GM19467 (cell line): ENCODE measurements at regions not wholly inside any gene's neighbourhood (a gene's known extent, or its start where the extent isn't known, plus 50 kb on each side); places are given as distances from the start of the nearest gene placed in this dataset.
"Not testable (repeated sequence)": the region's sequence is repeated elsewhere in the genome, so short reads cannot be mapped to it uniquely, and the experiment has no call there.

Source experiments
- ATAC-seq: cut with Tn5 transposase; IDR thresholded peaks from one replicate; pipeline ENCODE4 v1.9.1; 2021; ENCODE audit warnings: mild to moderate bottlenecking, moderate library complexity; ENCODE audit not compliant: unreplicated experiment

DNA sequence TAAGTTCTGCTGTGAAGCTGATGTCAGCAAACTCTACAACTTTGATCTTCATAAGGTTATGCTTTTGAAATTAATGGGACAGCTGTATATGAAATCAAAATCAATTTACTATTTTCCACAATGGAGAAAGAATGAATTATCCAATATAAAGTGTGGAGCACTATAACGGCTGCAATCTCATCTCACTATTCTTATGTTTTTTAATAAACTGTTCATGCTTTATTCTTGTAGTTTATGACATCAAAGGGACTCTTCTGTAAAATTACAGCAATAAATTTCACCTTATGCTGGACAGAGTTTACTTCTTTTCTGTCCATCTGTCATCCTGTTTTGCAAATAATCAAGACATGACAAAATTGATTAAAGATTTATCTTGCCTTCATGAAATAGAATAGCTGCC, 192.5 kb downstream of the TECRL start:
- no peak for ATAC-seq

DNA sequence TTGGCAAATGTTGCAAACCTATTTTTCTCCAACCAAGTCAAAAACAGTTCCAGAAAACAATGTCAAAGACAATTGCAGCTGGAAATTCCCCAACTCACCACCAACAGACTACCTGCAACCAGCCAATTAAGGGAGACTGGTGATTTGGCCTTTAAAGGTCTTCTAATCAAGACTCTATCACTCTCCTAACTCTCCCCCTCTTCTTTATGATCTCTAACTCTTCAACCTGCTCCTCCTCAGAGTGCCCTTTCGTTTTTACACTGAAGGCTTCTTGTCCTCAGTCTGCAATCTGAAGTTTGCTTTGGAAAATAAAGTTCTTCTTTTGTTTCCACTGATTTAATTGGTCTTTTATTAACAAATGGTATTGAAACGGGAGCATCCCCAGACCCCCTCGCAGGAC, 203.9 kb downstream of the TECRL start:
- ATAC-seq = no peak

DNA sequence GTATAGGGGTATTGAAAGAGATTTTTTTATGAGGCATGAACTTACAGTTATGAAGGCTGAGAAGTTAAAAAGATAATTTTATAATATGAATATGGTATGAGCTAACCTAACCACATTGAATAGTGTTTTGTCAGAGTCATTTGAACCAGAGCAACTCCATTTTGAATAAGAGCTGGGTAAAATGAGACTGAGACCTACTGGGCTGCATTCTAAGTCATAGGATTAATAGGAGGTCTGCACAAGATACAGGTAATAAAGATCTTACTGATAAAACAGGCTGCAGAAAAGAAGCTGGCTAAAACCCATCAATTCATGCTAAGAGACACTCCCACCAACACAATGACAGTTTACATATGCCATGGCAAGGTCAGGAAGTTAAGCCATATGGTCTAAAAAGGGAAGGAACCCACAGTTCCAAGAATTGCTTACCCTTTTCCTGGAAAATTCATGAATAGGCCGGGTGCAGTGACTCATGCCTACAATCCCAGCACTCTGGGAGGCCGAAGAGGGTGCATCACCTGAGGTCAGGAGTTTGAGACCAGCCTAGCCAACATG, 209.2 kb downstream of the TECRL start:
- ATAC-seq = no peak

DNA sequence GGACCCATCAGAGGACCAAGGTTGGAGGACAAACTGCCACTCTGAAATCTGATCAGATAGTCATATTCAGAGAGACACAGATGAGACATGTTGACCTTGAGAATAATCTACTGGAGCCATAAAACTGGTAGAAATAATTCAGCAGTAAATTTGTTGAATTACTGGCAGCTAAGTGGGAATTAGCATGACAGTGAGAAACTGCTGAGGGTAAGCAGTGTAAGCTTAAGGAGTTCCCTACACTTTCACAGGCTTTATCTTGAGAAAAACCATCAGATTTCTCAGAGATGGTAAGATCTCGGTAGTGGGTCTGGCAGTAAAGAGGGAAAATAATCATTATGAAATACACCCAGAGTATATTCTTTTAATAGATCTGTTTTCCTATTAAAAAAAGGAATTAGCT, 213.7 kb downstream of the TECRL start:
- ATAC-seq = no peak

DNA sequence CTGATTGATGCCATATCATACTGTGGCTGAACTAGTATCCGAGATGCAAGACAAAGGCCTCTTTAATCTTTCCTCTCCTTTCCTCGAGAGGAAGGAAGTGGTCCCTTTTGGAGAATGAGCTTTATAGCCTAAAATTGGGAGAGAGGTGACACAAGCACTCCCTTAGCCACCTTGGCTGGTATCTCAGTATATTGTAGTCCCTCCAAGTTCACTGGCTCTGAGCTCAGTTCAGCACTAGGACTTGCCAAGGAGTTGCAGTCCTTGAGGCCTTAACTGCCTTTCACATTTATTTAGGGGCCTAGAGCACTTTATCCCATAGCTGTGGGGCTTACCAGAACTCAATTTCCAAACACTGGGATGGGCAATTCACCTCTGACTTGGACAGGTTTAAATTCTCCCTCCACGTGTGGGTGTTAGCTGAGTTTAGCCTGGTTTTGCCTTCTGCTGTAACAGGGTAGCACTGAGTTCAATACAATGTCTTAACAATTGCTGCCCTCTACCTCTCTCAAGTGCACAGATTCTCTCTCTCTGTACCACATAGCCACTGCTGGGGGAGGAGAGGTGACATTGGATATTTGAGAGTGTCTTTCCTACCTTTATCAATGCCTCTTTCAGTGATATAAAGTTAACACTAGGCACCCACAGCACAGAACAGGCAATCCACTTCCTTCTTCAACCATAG, 216.4 kb downstream of the TECRL start:
- ATAC-seq = no peak

DNA sequence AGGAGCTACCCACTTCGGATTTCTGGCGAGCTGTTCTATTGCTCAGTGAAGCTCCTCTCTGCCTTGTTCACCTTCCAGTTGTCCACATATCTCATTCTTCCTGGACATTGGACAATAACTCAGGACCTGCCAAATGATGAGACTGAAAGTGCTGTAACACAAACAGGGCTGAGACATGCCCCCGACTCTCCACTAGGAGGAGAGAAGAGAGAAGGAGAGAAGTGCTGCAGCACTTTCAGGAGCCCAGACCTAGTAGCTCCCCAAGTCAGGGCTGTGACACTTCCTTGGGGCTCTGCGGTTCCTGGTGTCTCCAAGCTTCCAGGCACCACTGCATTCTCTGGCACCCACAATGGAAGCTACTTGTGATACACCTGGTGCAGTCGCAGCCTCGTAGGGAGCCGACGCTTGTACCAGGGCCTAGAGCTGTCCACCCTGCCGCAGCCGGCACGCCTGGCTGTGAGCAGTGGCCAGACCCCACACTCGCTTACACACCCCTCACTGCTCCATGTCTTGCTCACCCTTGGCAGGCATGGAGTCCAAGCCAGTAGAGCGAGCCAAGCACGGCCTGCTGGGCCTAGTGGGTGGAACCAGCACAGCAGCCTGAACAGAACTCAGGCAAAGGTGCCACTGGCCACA, 234.9 kb downstream of the TECRL start:
- ATAC-seq = no peak

DNA sequence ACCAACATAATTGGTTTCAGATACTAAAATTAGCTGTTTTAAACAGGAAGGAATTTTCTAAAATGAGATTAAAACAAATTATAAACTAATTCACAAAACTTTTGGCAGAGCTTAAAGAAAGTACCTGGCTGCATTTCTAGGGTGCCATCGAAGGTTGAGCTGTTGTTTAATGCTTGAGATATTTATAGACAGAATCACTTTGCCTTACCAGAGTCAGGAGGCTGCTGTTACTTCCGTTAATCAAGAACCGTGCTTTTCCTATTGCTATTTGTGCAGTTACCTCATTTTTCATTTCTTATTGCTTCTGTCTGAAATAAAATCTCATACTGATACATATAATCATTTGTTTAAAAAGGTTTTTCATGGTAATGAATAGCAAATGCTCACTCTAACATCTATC, 242.9 kb downstream of the TECRL start:
- no peak for ATAC-seq

DNA sequence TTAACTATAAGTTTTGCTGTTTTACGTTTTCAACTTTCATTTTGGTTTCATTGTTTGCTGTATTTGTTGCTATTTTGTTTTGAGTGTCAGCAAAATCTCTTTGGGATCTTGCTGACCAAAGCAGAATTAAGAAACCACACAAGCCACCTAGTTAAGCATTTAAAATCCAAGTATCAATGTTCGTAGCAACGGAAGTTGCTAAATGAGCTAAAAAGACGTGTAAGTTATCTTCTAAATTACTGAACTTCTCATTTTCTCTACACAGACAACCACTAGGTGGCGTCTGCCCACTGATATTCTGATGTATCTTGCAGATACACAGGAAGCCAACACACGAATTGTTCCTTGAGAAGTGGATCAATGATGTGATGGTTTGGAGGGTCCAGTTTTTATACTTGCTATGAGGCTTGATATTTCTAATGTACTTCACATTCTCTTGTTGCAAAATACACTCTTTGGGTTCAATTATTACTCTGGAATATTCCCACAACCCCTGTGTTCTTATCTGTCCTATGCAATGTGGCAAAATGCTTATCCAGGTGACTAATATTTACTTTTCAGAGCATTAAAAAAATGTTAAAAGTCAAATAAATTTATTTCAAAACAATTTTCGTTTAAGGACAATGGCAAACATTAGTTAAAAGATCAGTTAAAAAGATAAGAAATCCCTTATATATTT, 250.5 kb downstream of the TECRL start:
- ATAC-seq = peak; percentile 69

DNA sequence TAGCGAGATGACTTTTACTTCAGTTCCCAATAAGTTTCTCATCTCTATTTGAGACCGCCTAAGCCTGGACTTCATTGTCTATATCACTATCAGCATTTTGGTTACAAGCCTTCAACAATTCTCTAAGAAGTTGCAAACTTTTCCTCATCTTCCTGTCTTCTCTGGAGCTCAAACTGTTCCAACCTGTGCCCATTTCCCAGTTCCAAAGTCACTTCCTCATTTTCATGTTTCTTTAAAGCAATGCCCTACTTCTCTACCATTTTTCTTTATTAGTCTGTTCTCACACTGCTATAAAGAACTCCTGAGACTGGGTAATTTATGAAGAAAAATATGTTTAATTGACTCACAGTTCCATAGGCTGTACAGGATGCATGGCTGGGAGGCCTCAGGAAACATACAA, 251.9 kb downstream of the TECRL start:
- ATAC-seq = no peak

DNA sequence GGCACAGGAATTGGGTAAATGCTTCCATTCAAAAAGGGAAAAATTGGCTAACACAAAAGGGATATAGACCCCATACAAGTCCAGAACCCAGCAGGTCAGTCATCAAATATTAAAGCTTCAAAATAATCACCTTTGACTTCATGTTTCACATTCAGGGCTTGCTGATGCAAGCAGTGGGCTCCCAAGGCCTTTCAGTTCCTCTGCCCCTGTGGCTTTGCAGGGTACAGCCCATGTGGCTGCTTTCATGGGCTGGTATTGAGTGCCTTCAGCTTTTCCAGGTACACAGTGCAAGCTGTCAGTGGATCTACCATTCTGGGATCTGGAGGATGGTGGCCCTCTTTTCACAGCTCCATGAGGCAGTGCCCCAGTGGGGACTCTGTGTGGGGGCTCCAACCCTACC, 253.0 kb downstream of the TECRL start:
- no peak for ATAC-seq

DNA sequence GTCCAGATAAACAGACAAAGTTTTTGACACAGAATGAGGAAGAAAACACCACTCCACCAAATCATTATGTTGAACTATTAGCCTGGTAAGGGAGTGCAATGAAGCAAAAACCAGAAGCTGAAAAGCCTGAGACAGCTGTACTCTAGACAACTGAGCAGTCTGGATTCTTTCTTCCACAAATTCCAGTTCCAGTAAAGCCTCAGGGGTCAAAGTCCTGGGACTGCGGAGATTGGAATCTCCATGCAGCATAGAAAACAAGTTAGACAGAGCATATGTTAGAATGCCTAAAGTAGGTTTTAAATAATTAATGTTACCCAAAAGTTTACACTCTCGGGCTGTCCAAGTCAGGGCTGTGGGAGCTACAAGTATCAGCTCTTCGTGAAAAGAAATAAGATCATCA, 263.2 kb downstream of the TECRL start:
- no peak for ATAC-seq

DNA sequence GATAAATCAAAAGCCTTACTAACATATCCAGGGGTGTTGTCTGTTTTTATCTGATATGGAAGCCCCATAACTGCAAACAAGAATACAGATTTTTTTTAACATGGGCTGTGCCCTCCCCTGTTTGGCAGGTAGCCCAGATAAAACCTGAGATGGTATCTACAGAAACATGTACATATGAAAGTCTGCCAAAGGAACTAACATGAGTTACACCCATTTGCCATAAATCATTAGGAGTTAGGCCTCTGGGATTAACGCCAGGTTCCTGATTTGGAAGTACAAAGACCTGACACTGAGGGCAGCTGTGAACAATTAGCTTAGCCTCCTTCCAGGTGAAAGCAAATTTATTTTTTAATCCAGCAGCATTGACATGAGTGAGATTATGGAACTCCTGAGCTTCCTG, 264.3 kb downstream of the TECRL start:
- no peak for ATAC-seq

DNA sequence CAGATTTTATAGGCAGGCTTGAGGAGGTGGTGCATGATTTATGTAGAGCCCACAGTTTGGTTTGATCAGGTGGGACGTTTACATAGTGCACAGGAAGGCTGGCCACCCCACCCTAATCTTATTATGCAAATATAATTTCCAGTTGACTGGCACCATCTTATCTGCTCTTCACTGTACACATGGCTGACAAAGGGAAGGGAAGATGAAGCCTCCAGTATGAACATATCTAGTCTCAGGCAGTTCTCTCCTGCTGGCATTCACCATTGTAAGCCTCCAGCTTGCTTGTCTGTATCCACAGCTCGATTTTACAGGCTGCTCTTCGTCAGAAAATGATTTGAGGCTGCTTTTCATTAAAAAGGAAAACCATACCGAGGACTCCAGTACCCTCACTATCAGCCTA, 278.3 kb downstream of the TECRL start:
- no peak for ATAC-seq

DNA sequence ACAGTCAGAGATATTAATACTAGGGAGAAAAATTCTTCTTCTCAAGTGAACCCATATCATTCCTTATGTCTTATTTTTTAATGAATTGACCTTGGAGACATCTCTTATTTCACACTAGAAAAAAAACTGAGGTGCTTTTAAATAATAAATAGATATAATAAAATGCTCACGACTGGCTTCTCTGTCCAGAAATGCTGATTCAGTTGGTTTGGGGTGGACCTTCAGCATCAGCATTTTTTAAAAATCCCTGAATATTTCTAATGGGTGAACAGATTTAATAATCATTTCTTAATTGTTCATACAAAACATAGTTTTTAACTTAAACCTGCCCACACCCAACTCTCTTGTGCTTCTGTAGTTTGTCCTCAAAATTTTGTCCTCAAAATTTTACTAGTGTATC, 283.9 kb downstream of the TECRL start:
- no peak for ATAC-seq

DNA sequence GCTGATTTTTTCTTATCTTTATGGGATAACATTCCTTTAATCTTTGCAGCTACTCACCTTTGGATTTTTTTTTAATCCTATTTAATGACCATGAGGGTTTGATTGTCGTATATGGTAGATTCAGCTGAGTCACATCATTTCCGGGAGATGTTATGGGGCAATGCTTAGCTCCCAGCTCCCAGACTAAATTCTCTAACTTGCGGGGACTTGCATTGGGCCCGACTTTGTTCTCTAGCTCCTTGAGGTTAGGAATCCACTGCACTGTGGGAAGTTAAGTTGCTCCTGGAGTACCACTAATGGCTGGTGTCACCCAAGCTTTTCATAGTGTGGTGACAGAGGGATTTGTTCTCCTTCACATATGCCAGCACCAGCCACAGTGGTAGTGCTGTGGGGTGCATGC, 287.4 kb downstream of the TECRL start:
- ATAC-seq = no peak

DNA sequence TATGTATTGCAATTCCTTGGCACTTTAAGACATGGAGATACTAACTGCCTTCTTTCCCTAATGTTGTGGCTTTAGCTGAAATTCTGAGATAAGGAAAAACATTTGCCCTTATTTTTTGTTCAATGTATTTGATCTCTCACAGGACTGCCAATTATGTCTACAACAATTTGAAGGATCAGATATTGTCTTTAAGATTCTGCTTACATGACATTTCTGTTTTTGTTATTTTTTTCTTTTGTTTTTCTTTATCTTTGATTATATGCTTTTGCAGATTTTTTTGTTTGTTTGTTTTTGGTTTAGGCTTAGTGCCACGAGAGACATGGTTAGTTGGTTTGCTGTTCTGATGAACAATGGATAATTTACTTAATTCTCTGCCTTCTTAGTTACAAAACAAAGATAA, 303.3 kb downstream of the TECRL start:
- ATAC-seq = no peak

DNA sequence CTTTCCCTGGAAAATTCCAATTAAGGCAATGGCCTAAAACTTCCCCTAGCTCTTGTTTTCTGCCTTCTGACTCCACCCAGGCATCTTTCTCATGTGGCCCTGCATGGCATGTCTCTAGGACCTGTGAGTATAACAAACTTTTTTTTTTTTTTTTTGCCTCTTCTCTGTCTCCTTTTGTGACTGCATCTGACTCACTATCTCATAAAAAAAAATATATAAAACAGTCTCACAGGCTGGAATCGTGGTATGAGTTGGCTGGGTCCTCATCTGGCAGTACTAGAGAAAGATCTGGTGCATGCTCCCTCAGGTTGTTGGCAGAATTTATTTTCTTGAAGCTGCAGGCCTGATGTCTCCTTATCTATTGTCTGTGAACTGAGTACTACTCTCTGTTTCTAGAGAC, 313.9 kb downstream of the TECRL start:
- ATAC-seq = no peak

DNA sequence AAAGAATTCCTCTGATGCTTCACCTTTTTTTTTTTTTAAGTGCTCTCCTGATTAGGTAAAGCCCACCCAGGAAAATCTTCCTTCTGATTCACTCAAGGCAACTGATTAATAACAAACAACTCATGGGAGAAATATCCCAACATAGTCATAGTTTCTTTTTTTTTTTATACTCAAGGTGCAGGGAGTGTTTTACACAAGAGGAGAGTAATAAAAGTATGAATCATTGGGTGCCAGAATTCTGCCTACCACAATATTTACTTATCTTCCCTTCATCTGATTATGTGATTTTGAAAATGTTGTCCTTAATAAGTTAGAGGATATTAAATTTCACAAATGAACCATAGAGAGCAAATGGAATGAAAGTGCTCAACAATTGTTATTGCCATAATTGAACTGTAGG, 329.9 kb downstream of the TECRL start:
- no peak for ATAC-seq

DNA sequence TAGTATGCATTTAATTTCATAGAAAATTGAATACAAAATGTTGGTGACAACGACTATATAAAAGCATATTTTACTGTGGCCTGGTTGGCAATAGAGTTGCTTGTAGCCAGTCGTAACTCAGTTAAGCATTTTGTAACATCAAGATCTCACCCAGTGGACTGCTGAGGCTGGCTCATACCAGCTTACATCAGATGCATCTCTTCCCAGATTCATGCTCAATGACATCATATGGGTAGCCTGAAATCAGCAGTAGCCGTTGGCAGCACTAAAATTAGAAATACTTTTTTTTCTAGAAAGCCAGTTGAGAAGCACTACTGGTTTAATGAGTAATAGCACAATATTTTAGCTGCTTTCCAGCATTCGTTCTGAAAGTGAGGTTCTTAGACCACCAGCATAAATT, 341.2 kb downstream of the TECRL start:
- no peak for ATAC-seq

DNA sequence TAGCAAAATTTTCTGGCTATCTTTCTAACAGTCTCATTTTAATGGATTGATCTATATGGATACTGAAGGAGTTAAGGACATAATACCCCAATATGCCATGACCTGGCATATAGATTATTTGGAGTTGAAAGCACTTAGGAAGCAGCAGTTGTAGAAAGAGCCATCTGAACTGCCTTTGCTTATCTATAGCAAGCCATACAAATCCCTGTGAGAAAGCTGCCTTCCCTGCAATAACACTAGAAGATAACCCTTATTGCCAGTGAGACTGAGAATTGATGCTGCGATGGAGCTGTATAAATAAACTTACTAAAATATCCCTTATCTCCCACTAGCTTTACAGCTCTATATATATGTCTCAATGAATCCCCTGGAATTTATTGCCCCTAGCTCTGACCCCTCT, 346.3 kb downstream of the TECRL start:
- ATAC-seq = no peak

DNA sequence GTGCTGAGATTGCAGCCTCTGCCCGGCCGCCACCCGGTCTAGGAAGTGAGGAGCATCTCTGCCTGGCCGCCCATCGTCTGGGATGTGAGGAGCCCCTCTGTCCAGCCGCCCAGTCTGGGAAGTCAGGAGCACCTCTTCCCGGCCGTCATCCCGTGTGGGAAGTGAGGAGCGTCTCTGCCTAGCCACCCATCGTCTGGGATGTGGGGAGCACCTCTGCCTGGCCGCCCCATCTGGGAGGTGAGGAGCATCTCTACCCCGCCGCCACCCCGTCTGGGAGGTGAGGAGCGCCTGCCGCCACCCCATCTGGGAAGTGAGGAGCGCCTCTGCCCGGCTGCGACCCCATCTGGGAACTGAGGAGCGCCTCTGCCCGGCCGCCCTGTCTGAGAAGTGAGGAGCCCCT, 372.2 kb downstream of the TECRL start:
- ATAC-seq = not testable (repeated sequence)

DNA sequence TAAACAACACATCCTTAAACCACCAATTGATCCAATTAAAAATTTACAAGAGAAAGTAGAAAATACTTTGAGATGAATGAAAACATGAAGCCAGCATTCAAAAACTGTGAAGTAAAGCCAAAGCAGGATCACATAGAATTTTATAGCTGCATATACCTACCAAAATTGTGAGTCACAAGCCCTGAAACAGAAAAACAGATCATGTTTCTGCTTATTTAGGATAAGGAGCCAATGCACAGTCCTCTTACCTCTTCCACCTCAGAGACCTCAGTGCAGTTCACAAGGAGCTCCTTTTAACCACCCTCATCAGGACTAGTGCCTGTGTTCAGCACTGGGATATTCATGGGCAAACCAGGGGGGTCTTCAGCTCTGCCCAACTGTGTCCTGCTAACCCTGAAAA, 386.7 kb downstream of the TECRL start:
- ATAC-seq = no peak
